CD4-positive, alpha-beta T cell (primary cell): ENCODE measurements at regions not wholly inside any gene's neighbourhood (a gene's known extent, or its start where the extent isn't known, plus 50 kb on each side); places are given as distances from the start of the nearest gene placed in this dataset.

Experiments
- ATAC-seq: fragments of 200-7000 bp; cut with Tn5 transposase; one replicate; pipeline ENCODE4 v1.10.0; 2022; ENCODE audit warnings: mild to moderate bottlenecking; ENCODE audit not compliant: poor library complexity
- CTCF ChIA-PET: fragments of 350-600 bp; sonication (Branson Sonifier 250); formaldehyde crosslinking; loops from one replicate; lab custom pipeline; 2021; ENCODE audit warnings: antibody characterized with exemption, inconsistent platforms; lab: Charles Lee
- POLR2A ChIA-PET: fragments of 350-600 bp; sonication (Branson Sonifier 250); formaldehyde crosslinking; loops from one replicate; lab custom pipeline; 2021; ENCODE audit warnings: antibody characterized with exemption, inconsistent platforms; lab: Charles Lee
- DNase-seq, 14 experiments: peaks; one replicate each; pipeline ENCODE4 v3.0.0-alpha.2; 2013 to 2020; ENCODE audit warnings: mixed read lengths in 2 of 14
- H3K27ac ChIP-seq, 2 donors: one replicate each; pipeline versions ENCODE4 v1.5.1 to v1.7.0; 2013; ENCODE audit warnings: low read length in 2 of 2, low read depth in 1 of 2, mild to moderate bottlenecking in 1 of 2
- H3K27me3 ChIP-seq, 2 experiments: 1 replicate in 1 of 2; 2 replicates in 1 of 2; pipeline versions ENCODE4 v1.6.1 to v1.7.0; 2013; ENCODE audit warnings: low read length in 2 of 2, control low read depth in 1 of 2, mild to moderate bottlenecking in 1 of 2, moderate library complexity in 1 of 2; ENCODE audit not compliant: insufficient read depth in 2 of 2, control insufficient read depth in 1 of 2
- H3K36me3 ChIP-seq: one replicate; pipeline ENCODE4 v1.6.1; 2013; ENCODE audit warnings: low read length, control low read depth; ENCODE audit not compliant: insufficient read depth
- H3K4me1 ChIP-seq: one replicate; pipeline ENCODE4 v1.6.1; 2013; ENCODE audit warnings: low read length, control low read depth; ENCODE audit not compliant: insufficient read depth
- H3K4me3 ChIP-seq: one replicate; pipeline ENCODE4 v1.5.1; 2013; ENCODE audit warnings: mild to moderate bottlenecking, low read length, moderate library complexity
- H3K9me3 ChIP-seq, 2 experiments: 1 replicate in 1 of 2; 2 replicates in 1 of 2; pipeline versions ENCODE4 v1.6.1 to v1.7.0; 2013; ENCODE audit warnings: low read length in 2 of 2, mild to moderate bottlenecking in 2 of 2, control low read depth in 1 of 2, moderate library complexity in 1 of 2; ENCODE audit not compliant: control insufficient read depth in 1 of 2, insufficient read depth in 1 of 2
- H3K27ac Mint-ChIP-seq: one replicate; pipeline ENCODE4 v1.8.0; 2020; ENCODE audit warnings: mixed read lengths
- H3K27me3 Mint-ChIP-seq: one replicate; pipeline ENCODE4 v1.8.0; 2021; ENCODE audit warnings: mixed read lengths
- H3K36me3 Mint-ChIP-seq: one replicate; pipeline ENCODE4 v1.8.0; 2021; ENCODE audit warnings: low read depth, mixed read lengths
- H3K4me1 Mint-ChIP-seq: one replicate; pipeline ENCODE4 v1.8.0; 2021; ENCODE audit warnings: low read depth, mixed read lengths
- H3K4me3 Mint-ChIP-seq: one replicate; pipeline ENCODE4 v1.8.0; 2020; ENCODE audit warnings: mild to moderate bottlenecking, mixed read lengths
- H3K9me3 Mint-ChIP-seq: one replicate; pipeline ENCODE4 v1.8.0; 2020; ENCODE audit warnings: mixed read lengths
- CTCF ChIP-seq: fragments of 200-600 bp; IDR thresholded peaks from one replicate; pipeline ENCODE4 v1.8.0; 2022; ENCODE audit warnings: antibody characterized with exemption, mild to moderate bottlenecking
- intact Hi-C, 2 experiments: fragments of 100-400 bp; cut with DNase I in 1 of 2; cut with micrococcal nuclease in 1 of 2; formaldehyde crosslinking; loops; one replicate each; pipeline versions ENCODE4 v1.15.1 to v1.9.0; 2023 to 2025; cut with DNase I, micrococcal nuclease

- ATAC-seq, result no peak
- no peaks in the 10 kb centered on the region for H3K4me1 ChIP-seq
- H3K9me3 ChIP-seq, result no peaks in the 10 kb centered on the region
- H3K36me3 Mint-ChIP-seq, result no peaks in the 10 kb centered on the region
- ChIA-PET CTCF (no interaction called here), POLR2A (no interaction called here)
- TF ChIP-seq CTCF, result no peak
- no peaks in the 10 kb centered on the region for H3K4me1 Mint-ChIP-seq
- no peaks in the 10 kb centered on the region for H3K27me3 ChIP-seq
- H3K27me3 Mint-ChIP-seq, result peaks cover 1% of the 10 kb centered on the region
- DNase-seq, result no peak
- intact Hi-C loops, result no loop called here
- H3K36me3 ChIP-seq, result no peaks in the 10 kb centered on the region
- no peak overlapping the region for H3K27ac ChIP-seq
- no peak overlapping the region for H3K27ac Mint-ChIP-seq
- no peak overlapping the region for H3K4me3 Mint-ChIP-seq
- H3K9me3 Mint-ChIP-seq, result no peaks in the 10 kb centered on the region
- no peak overlapping the region for H3K4me3 ChIP-seq
Observed at GRCh38 chr6:45756606-45757005, 259.1 kb downstream of the CLIC5 start.

- peaks cover 6% of the 10 kb centered on the region for H3K27me3 Mint-ChIP-seq
- Histone ChIP-seq H3K4me1 (no peaks in the 10 kb centered on the region), H3K27ac (no peak overlapping the region), H3K4me3 (no peak overlapping the region), H3K36me3 (no peaks in the 10 kb centered on the region), H3K27me3 (no peaks in the 10 kb centered on the region), H3K9me3 (no peaks in the 10 kb centered on the region)
- H3K4me3 Mint-ChIP-seq, result no peak overlapping the region
- DNase-seq (no peak), ATAC-seq (no peak)
- ChIA-PET POLR2A (no interaction called here), CTCF (no interaction called here)
- no peaks in the 10 kb centered on the region for H3K9me3 Mint-ChIP-seq
- intact Hi-C loops, result no loop called here
- H3K36me3 Mint-ChIP-seq, result no peaks in the 10 kb centered on the region
- no peak for TF ChIP-seq CTCF
- H3K4me1 Mint-ChIP-seq, result no peaks in the 10 kb centered on the region
- H3K27ac Mint-ChIP-seq, result no peak overlapping the region
Observed at GRCh38 chr6:45754432-45754831, 261.2 kb downstream of the CLIC5 start.

- Histone ChIP-seq H3K36me3 (no peaks in the 10 kb centered on the region), H3K27ac (no peak overlapping the region), H3K27me3 (no peaks in the 10 kb centered on the region), H3K4me3 (no peak overlapping the region), H3K4me1 (no peaks in the 10 kb centered on the region), H3K9me3 (peaks cover 0 to 11% of the 10 kb centered on the region in 2 experiments)
- POLR2A ChIA-PET, result no interaction called here
- Mint-ChIP-seq H3K4me3 (no peak overlapping the region), H3K27ac (no peak overlapping the region), H3K9me3 (peaks cover 7% of the 10 kb centered on the region), H3K36me3 (no peaks in the 10 kb centered on the region), H3K27me3 (no peaks in the 10 kb centered on the region), H3K4me1 (no peaks in the 10 kb centered on the region)
- no peak for ATAC-seq
- intact Hi-C loops, result no loop called here
- CTCF ChIA-PET, result no interaction called here
- DNase-seq, result no peak
- no peak for TF ChIP-seq CTCF
Observed at GRCh38 chr6:45746046-45746445, 269.6 kb downstream of the CLIC5 start.
